Dermis microvascular lymphatic vessel endothelial cell (primary cell): ENCODE measurements at regions not wholly inside any gene's neighbourhood (a gene's known extent, or its start where the extent isn't known, plus 50 kb on each side); places are given as distances from the start of the nearest gene placed in this dataset.
"Not testable (repeated sequence)": the region's sequence is repeated elsewhere in the genome, so short reads cannot be mapped to it uniquely, and the experiment has no call there.

ENCODE experiments used
- DNase-seq, 2 donors: peaks; one replicate each; pipeline versions ENCODE4 v3.0.0 to v3.0.0-alpha.2; 2010; ENCODE audit warnings: low read depth in 2 of 2

GRCh38 chr7:112592565-112593263 is 111.9 kb downstream of the LSMEM1 start:
- not testable (repeated sequence) for DNase-seq

DNA sequence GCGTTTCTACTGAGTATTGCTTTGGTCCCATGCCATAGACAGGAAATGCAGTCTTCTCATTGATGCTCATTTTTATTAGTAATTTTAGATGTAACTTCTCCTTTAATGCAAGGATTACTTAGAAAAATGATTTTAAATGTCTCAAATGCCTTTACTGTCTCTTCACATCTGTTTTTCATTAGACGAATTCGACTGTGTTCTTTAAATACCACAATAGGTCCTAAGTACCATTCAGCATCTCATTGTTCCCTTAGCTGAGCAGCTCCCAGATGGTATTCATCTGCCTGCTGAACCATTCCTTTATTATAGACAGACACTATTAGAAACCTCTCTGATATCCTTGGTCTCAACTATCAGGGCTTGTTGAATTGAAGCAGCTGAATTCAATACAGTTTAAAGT is 113.6 kb downstream of the LSMEM1 start:
- DNase-seq = no peak

- no peak for DNase-seq
Observed at GRCh38 chr7:112596260-112596659, 115.5 kb downstream of the LSMEM1 start.

DNA sequence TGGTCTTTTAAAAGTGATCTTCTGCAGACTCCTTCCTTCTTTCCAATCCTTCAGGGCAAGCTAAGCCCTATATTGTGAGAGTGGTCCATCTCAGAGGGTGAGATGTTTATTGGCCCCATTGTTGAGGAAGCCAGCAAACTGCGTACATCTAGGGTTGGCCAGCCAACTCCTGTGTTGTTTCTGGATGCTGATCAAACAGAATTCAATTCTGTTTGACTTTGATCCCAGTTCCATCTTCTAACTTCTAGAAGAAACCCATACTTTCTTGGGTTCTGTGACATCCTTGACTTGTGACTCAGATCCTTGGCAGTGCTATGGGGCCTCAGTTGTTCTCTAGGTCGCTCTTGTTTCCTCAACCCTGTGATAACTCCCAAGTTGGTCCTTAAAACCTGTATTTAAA is 116.2 kb downstream of the LSMEM1 start:
- no peak for DNase-seq

DNA sequence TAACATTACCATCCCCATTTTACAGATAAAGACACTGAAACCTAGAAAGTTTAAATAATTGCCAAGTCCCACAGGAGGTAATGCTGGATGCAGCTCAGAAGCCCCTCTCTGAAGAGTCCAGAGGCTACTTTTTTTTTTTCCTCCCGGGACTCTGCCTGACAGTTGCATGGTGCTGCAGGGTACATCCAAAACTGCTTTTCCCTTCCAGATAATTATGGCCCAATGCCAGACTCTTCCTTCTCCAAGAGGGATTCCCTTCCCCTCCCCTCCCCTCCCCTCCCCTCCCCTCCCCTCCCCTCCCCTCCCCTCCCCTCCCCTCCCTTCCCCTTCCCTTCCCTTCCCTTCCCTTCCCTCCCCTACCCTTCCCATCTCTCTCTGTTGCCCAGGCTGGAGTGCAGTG is 122.9 kb downstream of the LSMEM1 start:
- DNase-seq = no peak

DNA sequence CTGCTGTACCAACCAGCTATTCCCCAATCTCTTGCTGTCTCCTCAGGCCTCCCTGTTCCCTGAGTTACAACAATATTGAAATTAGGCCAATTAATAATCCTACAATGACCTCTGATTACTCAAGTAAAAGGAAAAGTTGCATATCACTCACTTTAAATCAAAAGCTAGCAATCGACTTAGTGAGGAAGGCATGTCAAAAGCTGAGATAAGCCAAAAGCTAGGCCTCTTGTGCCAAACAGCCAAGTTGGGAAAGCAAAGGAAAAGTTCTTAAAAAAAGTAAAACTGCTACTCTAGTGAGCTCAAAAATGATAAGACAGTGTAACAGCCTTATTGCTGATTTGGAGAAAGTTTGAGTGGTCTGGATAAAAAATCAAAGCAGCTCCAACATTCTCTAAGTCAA is 129.8 kb downstream of the LSMEM1 start:
- DNase-seq = no peak

GRCh38 chr7:112615701-112616100 is 134.9 kb downstream of the LSMEM1 start:
- no peak for DNase-seq

DNA sequence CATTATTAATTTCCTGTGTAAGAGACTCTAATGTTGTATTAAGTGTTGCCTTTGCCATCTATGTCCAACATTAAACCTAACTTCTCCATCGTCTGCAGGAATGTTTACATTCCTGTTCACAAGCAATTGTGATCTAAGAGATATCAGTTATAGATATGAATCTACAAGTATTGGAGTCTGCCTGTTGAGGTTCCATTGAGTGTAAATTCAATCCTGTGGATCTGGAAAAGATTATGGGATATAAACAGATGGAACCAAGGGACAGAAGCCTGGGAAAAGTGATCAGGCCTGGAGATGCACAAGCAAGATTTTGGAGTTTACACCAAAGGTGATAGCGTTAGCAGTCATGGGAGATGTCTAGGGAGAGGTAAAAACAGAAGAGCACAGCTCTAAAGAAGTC is 135.5 kb downstream of the LSMEM1 start:
- DNase-seq = no peak

DNA sequence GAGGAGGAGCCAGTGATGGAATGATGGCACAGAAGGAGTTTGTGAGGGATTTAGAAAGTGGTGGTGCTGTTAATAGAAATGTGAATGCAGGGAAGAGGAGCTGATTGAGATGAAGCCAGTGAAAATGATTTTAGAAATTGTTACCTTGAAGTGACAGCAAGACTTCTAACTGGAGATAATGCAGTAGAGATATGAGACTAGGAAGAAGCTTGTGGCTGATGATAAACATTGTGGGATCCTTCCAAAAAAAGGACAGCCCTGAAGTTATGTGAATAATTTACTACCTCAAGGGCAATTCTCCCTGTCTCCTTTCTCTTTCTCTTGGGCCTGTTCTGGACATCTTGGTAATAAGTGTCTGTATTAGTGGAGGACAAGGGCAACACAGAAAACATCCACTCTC is 138.6 kb downstream of the LSMEM1 start:
- DNase-seq = no peak

GRCh38 chr7:112622159-112622715 is 141.4 kb downstream of the LSMEM1 start:
- no peak for DNase-seq

DNA sequence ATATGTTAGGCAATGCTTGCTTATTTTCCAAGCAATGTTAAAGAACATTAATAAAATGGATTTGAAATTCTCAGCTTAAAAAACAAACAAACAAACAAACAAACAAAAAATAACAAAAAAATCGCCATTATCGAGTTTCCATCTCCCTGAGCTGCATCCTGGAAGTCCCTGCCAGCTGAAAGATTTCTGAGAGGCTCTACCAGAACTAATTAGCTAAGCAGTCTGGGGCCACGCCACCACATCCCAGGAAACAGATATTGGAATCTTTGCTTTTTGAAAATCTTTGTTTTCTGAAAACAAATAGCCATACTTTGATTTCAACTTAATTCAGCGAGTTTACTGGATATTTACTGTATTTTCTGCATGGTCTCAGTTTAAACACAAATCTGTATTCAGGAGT is 143.6 kb downstream of the LSMEM1 start:
- DNase-seq = no peak

- peak; percentile 12 to 62 for DNase-seq
Observed at GRCh38 chr7:112630565-112630964, 149.8 kb downstream of the LSMEM1 start.

GRCh38 chr7:112634107-112634506 is 153.3 kb downstream of the LSMEM1 start:
- no peak for DNase-seq

- DNase-seq = no peak
Observed at GRCh38 chr7:112635742-112636141, 154.5 kb downstream of the TMEM168 start.

- DNase-seq = no peak
Observed at GRCh38 chr7:112638675-112639400, 151.4 kb downstream of the TMEM168 start.

GRCh38 chr7:112640685-112641084 is 149.5 kb downstream of the TMEM168 start:
- DNase-seq = no peak

GRCh38 chr7:112646783-112647182 is 143.4 kb downstream of the TMEM168 start:
- no peak for DNase-seq

DNA sequence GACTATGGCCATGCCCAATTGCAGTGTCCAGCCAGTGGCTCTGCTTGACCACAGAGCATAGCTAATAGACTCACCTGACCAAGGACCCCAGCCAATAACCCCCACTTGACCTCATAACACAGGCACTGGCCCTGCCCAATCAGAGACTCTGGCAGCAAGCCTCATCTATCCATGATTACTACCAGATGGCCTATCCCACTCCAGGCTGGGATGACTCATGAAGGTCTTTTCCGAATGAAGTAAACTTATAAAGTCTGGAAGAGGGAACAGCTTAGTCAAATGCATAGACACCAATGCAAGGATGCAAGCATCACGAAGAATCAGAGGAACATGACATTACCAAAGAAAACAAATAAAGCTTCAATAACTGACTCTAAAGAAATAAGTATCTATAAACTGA is 141.4 kb downstream of the TMEM168 start:
- DNase-seq = no peak

DNA sequence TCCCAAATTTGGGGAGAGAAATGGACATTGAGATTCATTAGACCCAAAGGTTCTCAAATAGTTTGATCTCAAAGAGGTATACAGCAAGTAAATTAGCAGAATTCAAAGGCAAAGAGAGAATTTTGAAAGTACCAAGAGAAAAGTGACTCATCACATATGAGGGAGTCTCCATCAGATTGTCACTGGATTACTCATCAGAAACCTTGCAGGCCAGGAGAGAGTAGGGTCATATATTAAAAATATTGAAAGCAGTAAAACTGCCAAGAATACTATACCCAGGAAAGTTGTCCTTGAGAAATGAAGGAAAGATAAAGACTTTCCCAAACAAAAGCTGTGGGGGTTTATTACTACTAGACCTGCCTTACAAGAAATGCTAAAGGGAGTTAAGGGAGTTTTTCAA is 140.6 kb downstream of the TMEM168 start:
- no peak for DNase-seq

DNA sequence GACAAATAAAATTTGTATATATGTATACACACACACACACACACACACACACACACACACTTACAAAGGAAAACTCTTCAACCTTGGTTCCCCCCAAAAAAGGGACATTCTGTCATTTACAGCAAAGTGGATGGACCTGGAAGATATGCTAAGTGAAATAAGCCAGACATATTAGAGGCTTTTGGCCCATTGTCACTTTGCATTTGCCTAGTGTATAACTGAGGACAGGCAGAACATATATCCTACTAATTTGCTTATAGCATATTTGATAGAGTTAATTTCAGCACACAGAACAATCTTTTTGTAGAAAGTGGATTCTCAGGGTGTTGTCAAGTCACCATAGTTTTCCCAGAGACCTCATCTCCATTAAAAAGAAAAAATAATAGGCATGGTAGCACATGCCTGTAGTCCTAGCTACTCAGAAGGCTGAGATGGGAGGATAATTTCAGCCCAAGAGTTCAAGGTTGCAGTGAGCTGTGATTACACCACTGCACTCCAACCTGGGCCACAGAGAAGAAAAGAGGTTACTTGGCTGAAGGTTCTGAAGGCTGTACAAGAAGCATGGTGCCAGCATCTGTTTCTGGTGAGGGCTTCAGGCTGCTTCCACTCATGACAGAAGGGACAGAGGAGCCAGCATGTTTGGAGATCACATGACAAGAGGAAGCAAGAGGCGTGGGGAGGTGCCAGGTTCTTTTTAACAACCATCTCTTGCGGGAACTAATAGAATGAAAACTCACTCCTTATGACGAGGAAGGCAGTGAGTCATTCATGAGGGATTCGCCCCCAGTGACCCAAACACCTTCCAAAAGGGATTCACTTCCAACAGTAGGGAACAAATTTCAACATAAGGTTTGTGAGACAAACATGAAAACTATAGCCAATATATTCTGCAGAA is 135.6 kb downstream of the TMEM168 start:
- DNase-seq = no peak

DNA sequence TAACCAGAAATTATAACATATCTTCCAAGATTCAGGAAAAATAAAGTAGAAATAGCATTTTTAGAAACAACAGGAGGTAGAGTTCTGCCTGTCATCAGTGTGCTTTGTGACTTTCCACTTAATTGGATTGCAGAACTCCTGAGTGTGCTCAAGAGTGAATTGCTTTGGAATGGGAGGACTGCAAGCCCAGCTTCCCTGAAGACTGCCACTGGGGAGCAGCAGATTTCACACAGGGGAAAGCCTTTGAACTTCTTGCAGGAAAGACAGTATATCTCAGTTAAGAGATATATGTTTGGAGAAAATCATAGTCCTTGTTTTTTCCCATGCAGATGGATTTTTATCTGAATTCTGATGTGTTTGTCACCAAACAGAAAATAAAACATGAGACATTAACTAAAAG is 124.5 kb downstream of the TMEM168 start:
- no peak for DNase-seq

DNA sequence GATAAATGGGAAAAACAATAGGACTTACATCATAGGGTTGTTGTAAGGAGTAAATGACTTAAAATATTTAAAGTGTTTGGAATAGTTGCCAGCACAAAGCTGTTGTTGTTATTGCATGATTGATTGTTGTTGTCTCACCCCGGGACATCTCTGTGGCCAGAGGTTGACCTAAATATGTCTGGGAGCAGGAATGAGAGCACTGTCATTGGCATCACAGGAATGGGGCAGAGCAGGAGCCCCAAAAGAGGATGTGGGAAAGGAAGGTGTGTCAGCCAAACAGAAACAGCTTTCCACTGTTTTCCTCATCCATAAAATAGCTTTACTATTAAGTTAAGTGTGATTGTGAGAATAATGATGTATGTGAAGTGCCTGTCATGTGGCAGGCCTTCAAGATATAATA is 121.6 kb downstream of the TMEM168 start:
- DNase-seq = no peak
